ENCODE measurements at regions not wholly inside any gene's neighbourhood (a gene's known extent, or its start where the extent isn't known, plus 50 kb on each side); places are given as distances from the start of the nearest gene placed in this dataset.
"Not testable (repeated sequence)": the region's sequence is repeated elsewhere in the genome, so short reads cannot be mapped to it uniquely, and the experiment has no call there.

GRCh38 chr9:115891929-115892328 lies 261.7 kb upstream of the PAPPA start:
- TF ChIP-seq, protein P1, sequence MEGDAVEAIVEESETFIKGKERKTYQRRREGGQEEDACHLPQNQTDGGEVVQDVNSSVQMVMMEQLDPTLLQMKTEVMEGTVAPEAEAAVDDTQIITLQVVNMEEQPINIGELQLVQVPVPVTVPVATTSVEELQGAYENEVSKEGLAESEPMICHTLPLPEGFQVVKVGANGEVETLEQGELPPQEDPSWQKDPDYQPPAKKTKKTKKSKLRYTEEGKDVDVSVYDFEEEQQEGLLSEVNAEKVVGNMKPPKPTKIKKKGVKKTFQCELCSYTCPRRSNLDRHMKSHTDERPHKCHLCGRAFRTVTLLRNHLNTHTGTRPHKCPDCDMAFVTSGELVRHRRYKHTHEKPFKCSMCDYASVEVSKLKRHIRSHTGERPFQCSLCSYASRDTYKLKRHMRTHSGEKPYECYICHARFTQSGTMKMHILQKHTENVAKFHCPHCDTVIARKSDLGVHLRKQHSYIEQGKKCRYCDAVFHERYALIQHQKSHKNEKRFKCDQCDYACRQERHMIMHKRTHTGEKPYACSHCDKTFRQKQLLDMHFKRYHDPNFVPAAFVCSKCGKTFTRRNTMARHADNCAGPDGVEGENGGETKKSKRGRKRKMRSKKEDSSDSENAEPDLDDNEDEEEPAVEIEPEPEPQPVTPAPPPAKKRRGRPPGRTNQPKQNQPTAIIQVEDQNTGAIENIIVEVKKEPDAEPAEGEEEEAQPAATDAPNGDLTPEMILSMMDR (IDR thresholded peaks at IDR 0.05; ENCODE audit: low read depth, low read length, missing control alignments) = no peak
- H3K4me3 ChIP-seq (ENCODE audit: low read depth, low read length) = no peak overlapping the region
- in situ Hi-C loops (cut with HindIII; ENCODE audit: low sequenced_read_pairs) = no loop called here
- peak; percentile 28 for DNase-seq (ENCODE audit: low read depth)

GRCh38 chr9:115898478-115898877 lies 255.1 kb upstream of the PAPPA start:
- DNase-seq (ENCODE audit: low read depth); in situ Hi-C loops (cut with HindIII; ENCODE audit: low sequenced_read_pairs); H3K4me3 ChIP-seq (ENCODE audit: low read depth, low read length): not testable (repeated sequence)

- TF ChIP-seq, protein P1 (IDR thresholded peaks at IDR 0.05; ENCODE audit: low read depth, low read length, missing control alignments) = no peak
- no peak overlapping the region for H3K4me3 ChIP-seq (ENCODE audit: low read depth, low read length)
- in situ Hi-C loops (cut with HindIII; ENCODE audit: low sequenced_read_pairs) = no loop called here
- no peak for DNase-seq (ENCODE audit: low read depth)
Measured at GRCh38 chr9:115900698-115901097, 252.9 kb upstream of the PAPPA start.

- no peak overlapping the region for H3K4me3 ChIP-seq (ENCODE audit: low read depth, low read length)
- TF ChIP-seq, protein P1 (IDR thresholded peaks at IDR 0.05; ENCODE audit: low read depth, low read length, missing control alignments) = no peak
- no peak for DNase-seq (ENCODE audit: low read depth)
- in situ Hi-C loops (cut with HindIII; ENCODE audit: low sequenced_read_pairs) = no loop called here
Measured at GRCh38 chr9:115910959-115911358, 242.6 kb upstream of the PAPPA start.

DNA sequence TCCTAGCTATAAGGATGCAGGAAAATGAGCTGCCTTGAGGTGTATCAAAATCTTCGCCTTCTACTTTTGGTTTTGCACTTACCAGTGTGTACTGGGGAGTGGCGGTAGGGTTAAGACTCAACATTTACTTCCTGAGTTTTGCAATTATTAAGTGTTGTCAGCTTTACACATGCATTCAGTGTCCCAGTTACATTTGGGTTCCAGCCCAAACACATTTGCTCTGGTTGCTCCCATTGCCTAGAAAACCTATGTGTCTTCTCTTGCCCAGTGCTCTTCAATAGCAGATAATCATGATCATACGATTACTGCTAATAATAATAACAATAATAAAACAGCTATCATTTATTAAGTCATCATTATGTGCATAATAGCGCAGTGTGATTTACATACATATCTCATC lies 241.5 kb upstream of the PAPPA start:
- in situ Hi-C loops (cut with HindIII; ENCODE audit: low sequenced_read_pairs) = no loop called here
- no peak overlapping the region for H3K4me3 ChIP-seq (ENCODE audit: low read depth, low read length)
- DNase-seq (ENCODE audit: low read depth) = no peak
- TF ChIP-seq, protein P1 (IDR thresholded peaks at IDR 0.05; ENCODE audit: low read depth, low read length, missing control alignments) = no peak

- in situ Hi-C loops (cut with HindIII; ENCODE audit: low sequenced_read_pairs) = no loop called here
- TF ChIP-seq, protein P1 (IDR thresholded peaks at IDR 0.05; ENCODE audit: low read depth, low read length, missing control alignments) = no peak
- H3K4me3 ChIP-seq (ENCODE audit: low read depth, low read length) = no peak overlapping the region
- no peak for DNase-seq (ENCODE audit: low read depth)
Measured at GRCh38 chr9:115913696-115914095, 239.9 kb upstream of the PAPPA start.

GRCh38 chr9:115914291-115914690 lies 239.3 kb upstream of the PAPPA start:
- no peak for DNase-seq (ENCODE audit: low read depth)
- TF ChIP-seq, protein P1 (IDR thresholded peaks at IDR 0.05; ENCODE audit: low read depth, low read length, missing control alignments) = no peak
- no peak overlapping the region for H3K4me3 ChIP-seq (ENCODE audit: low read depth, low read length)
- in situ Hi-C loops (cut with HindIII; ENCODE audit: low sequenced_read_pairs) = no loop called here

All from astrocyte of the cerebellum (primary cell).